ENCODE measurements at regions not wholly inside any gene's neighbourhood (a gene's known extent, or its start where the extent isn't known, plus 50 kb on each side); places are given as distances from the start of the nearest gene placed in this dataset.

- TF ChIP-seq CTCF (IDR thresholded peaks at IDR 0.05) = no peak
- no peak for TF ChIP-seq EZH2phosphoT487 (IDR thresholded peaks at IDR 0.05)
- no peak for TF ChIP-seq EZH2 (IDR thresholded peaks at IDR 0.05)
These were observed 174.0 kb upstream of the SLC8A1 start for GRCh38 chr2:40625849-40626248.

All from neural progenitor cell (in vitro differentiated cells).